Spinal cord (tissue), 9 donors: ENCODE measurements at regions not wholly inside any gene's neighbourhood (a gene's known extent, or its start where the extent isn't known, plus 50 kb on each side); places are given as distances from the start of the nearest gene placed in this dataset.
"Not testable (repeated sequence)": the region's sequence is repeated elsewhere in the genome, so short reads cannot be mapped to it uniquely, and the experiment has no call there.

Source experiments
- DNase-seq, 6 donors: peaks; one replicate each; pipeline versions ENCODE4 v3.0.0 to v3.0.0-alpha.2; 2013 to 2015; ENCODE audit warnings: low spot score in 6 of 6, low read depth in 4 of 6
- H3K27ac ChIP-seq: one replicate; pipeline ENCODE4 v1.5.1; 2013; ENCODE audit warnings: low read depth, low read length, control low read depth
- H3K27me3 ChIP-seq: one replicate; pipeline ENCODE4 v1.6.1; 2013; ENCODE audit warnings: low read length; ENCODE audit not compliant: control insufficient read depth, insufficient read depth
- H3K36me3 ChIP-seq: one replicate; pipeline ENCODE4 v1.6.1; 2013; ENCODE audit warnings: low read length; ENCODE audit not compliant: control insufficient read depth, insufficient read depth
- H3K4me1 ChIP-seq: one replicate; pipeline ENCODE4 v1.6.1; 2013; ENCODE audit warnings: low read length; ENCODE audit not compliant: control insufficient read depth, insufficient read depth
- H3K4me3 ChIP-seq: one replicate; pipeline ENCODE4 v1.5.1; 2013; ENCODE audit warnings: low read depth, low read length, control low read depth
- H3K9me3 ChIP-seq: one replicate; pipeline ENCODE4 v1.6.1; 2013; ENCODE audit warnings: low read length; ENCODE audit not compliant: control insufficient read depth, insufficient read depth
- WGBS: methylation state at CpG from one replicate; pipeline ENCODE4 v1.1.5; 2013; ENCODE audit warnings: missing lambda C conversion rate; ENCODE audit not compliant: insufficient coverage; 5-methylcytosine and 5-hydroxymethylcytosine counted together
- donor health status: healthy.

DNA sequence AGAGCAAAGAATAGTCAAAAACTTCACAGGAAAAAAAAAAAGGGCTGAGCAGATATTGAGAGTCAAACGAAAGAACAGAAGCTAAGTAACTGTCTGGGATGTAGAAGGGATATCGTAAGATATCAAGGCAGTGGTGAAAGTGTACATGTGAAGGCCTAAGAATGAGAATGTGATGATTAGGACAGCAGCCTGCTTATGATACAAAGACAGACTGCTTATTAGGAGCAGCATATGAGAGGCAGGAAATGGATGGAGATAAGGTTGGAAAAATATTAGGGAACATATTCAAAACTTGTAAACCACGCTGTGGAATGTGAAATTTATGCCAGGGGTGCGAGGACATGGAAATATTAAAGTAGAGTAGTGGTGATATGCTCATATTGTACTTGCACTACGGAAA lies 133.1 kb upstream of the FAM174A start:
- WGBS: 74% methylated on average over 5 of the region's 5 CpGs
- DNase-seq: no peak
- H3K4me3 ChIP-seq: no peak overlapping the region

DNA sequence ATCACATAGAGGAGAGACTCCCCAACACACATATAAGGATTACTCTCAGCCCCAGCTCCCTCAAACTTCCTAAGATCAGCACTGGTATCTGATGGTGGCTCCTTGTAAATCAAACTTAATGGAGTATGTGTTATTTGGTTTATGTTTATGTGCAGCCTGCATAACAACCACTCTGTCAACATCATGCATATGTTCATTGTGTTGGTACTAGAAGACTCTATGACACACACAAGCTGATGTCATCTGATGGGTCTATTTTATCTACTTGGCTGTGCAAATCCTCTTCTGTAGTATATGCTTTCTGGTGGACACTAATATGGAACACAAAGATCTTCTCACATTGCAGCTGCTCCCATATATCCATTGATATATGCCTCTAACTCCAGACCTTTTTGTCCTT lies 134.0 kb upstream of the FAM174A start:
- Histone ChIP-seq H3K36me3 (no peaks in the 10 kb centered on the region), H3K9me3 (no peaks in the 10 kb centered on the region), H3K4me1 (no peaks in the 10 kb centered on the region), H3K27me3 (no peaks in the 10 kb centered on the region), H3K27ac (no peak overlapping the region), H3K4me3 (no peak overlapping the region)
- DNase-seq: no peak

More for the DNA sequence above, 133.1 kb upstream of the FAM174A start:
- Histone ChIP-seq H3K27me3 (no peaks in the 10 kb centered on the region), H3K9me3 (no peaks in the 10 kb centered on the region), H3K4me1 (no peaks in the 10 kb centered on the region), H3K36me3 (no peaks in the 10 kb centered on the region), H3K27ac (no peak overlapping the region)

DNA sequence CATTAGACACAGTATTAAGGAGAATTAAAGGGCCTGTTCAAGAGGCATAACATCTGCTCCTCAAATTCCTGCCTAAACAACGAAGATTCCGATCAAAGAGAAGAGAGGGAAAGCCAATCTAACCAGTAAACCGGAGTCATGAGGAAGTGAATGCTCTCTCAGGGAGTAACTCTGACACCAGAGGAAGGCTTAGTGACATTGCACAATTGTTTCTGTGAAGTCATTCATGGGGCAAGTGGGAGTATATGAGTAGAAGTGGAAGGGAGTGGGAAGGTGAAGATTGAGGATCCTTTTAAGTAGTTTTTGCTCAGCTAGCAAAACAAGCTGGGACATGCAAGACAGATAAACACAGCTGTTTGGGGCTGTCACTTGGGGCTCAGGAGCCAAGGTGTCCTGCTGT lies 136.4 kb upstream of the FAM174A start:
- WGBS: no CpG with 5 or more reads among the region's 3 CpGs
- not testable (repeated sequence) for H3K27me3 ChIP-seq, H3K4me3 ChIP-seq, H3K9me3 ChIP-seq, DNase-seq, H3K27ac ChIP-seq, H3K4me1 ChIP-seq, H3K36me3 ChIP-seq

DNA sequence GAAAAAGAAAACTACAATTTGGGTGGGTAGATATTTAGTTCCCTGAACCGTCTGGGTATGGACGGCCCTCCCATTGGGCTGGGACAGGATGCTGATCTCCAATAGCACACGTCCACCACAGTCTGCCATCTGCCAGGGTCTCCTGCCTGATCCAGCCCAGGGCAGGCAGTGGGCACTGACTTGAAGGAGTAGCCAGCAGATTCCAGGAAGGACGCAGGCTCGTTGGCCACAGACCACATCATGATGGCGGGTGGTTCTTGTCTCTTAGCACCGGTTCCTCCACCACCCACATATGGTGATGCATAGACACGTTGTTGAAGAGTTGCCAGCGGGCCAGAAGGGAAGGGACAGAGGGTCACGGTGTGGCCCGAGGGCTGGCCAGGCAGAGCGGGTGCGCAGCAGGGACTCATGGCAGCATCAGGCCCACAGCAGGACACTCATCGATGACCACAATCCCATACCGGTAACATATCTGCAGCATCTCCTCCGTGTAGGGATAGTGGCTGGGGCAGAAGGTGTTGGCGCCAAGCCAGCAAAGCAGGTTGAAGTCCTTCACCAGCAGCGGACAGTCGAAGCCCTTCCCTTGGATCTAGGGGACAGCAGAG lies 155.8 kb upstream of the FAM174A start:
- not testable (repeated sequence) for H3K4me3 ChIP-seq, H3K4me1 ChIP-seq, H3K27me3 ChIP-seq, H3K36me3 ChIP-seq, DNase-seq, H3K9me3 ChIP-seq, H3K27ac ChIP-seq
- WGBS: 88% methylated on average over 2 of the region's 19 CpGs

DNA sequence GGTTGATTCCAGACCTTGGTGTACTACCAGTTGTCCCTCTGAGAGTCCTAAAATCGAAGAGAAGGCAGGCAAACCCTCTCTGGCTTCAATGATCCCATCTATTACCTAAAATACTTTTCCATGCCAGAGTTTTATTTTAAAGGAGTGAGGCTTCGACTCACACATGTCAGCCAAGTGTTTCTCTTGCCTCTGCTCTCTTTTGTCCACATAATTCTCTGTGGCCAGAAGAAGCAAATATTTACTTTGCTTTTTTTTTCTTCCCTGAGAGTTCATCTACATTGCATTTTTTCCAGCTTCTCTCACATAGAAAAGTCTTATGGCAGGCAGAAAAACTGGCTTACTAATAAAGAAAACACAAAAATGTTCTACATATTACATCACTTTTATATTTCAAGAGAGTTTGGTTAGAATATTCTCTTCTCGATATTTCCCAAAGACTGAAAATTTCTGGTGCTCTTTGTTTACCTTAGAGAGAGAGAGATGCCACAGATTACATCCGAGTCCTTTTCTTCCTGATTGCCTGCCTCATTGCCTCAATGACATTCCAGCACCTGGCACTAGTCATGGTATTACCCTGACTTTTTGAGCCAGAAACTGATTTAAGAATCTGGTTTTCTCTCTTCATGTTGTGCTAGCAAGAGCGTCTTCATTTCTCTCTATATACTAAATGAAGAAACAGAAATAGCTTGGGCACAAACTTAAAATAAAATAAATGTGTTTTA lies 170.3 kb upstream of the FAM174A start:
- H3K9me3 ChIP-seq, H3K36me3 ChIP-seq, H3K27ac ChIP-seq, H3K4me3 ChIP-seq, H3K4me1 ChIP-seq, H3K27me3 ChIP-seq: not testable (repeated sequence)
- 40% methylated on average over 1 of the region's 5 CpGs for WGBS
- peak in 1 of 6 donors; percentile 2 for DNase-seq

DNA sequence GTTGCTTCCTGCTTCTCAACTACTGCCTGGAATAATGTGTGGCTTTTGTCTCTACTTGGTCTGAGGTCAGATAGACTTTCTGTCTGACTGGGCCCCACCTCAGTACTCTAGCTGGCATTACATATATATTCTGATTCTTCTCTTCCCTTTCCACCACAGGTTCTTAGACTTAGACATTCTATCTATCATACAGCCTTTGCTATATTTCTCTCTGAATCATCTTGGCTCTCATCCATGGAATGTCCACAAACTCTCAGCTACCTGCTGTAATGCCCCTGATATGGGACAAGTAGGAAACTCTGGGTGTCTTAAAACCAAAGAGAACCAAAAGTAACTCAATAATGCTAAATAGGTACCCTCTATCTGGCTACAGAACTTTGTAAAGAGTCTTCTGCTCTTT lies 170.8 kb upstream of the FAM174A start:
- DNase-seq, H3K9me3 ChIP-seq, H3K27me3 ChIP-seq, H3K4me3 ChIP-seq, H3K36me3 ChIP-seq, H3K27ac ChIP-seq, H3K4me1 ChIP-seq: not testable (repeated sequence)

DNA sequence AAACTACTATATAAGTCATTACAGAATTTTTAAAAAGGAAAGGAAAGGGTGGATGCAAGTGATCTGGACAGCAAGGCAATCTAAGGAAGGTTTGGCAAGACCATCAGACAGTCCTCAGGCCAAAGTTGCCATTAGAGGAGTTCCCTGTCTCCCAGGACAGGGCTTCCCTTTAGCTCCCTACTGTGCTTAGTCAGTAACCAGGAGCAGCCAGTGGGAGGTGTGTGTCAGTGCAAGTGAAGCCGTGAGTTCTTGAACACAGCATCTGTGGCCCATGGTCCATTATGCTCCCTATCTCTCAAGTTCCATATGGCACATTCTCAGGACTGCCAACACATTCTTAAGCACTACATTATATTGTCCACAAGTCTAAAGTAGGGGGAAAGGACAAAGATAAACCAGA lies 175.2 kb upstream of the FAM174A start:
- not testable (repeated sequence) for H3K36me3 ChIP-seq, H3K27ac ChIP-seq, H3K4me1 ChIP-seq, H3K27me3 ChIP-seq, DNase-seq, H3K4me3 ChIP-seq, H3K9me3 ChIP-seq
- no CpG with 5 or more reads among the region's 1 CpG for WGBS

DNA sequence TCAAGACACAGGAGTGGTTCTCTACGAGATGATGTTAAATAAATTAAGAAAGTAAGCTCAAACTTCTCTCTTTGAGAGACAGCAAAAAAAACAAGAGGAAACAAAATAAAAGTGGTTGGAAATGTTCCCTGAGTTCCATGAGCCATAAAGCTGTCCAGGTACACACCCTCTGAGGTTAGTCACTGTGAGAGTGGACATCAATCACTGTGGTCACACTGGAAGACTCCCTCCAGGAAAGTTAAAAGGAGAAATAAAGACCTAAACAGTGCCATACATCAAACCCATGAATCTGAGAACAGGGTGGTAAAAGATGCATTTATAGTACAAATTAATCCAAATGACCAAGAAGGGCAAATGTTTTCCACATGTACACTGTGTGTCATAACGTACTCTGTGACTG lies 188.9 kb upstream of the FAM174A start:
- not testable (repeated sequence) for H3K9me3 ChIP-seq, H3K27ac ChIP-seq, DNase-seq, H3K27me3 ChIP-seq, H3K4me3 ChIP-seq, H3K36me3 ChIP-seq, H3K4me1 ChIP-seq
- no CpG with 5 or more reads among the region's 2 CpGs for WGBS

DNA sequence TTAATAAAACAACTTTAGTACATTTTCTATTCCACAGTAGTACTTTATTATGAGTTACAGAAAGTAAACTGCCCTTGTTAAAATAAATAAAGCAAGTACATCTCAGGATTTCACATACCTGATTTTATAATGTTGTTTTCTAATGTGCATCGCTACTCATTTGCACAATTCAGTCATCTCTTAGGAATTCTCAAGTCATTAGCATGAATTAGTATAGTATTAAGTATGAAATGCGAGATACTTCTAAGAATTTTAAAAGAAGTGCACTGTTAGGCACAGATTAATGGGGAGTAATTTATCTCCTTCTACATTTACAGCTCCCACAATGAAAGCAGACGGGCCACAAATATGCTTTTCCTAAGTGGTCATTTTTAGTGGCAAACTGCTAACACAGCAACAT lies 193.7 kb upstream of the FAM174A start:
- not testable (repeated sequence) for H3K27me3 ChIP-seq, H3K9me3 ChIP-seq, DNase-seq, H3K27ac ChIP-seq, H3K36me3 ChIP-seq, H3K4me1 ChIP-seq, H3K4me3 ChIP-seq
- WGBS: no CpG with 5 or more reads among the region's 3 CpGs

DNA sequence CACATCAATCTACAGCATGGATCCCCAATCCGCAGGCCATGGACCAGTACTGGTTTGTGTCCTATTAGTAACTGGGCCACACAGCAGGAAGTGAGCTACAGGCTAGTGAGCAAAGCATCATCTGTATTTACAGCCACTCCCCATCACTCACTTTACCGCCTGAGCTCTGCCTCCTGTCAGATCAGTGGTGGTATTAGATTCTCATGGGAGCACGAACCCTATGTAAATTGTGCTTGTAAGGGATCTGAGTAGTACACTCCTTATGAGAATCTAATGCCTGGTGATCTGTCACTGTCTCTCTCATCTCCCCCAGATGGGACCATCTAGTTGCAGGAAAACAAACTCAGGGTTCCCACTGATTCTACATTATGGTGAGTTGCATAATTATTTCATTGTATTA lies 212.7 kb upstream of the FAM174A start:
- Histone ChIP-seq H3K4me3 (no peak overlapping the region), H3K4me1 (no peaks in the 10 kb centered on the region), H3K27ac (no peak overlapping the region), H3K9me3 (no peaks in the 10 kb centered on the region), H3K36me3 (no peaks in the 10 kb centered on the region), H3K27me3 (no peaks in the 10 kb centered on the region)
- 100% methylated on average over 1 of the region's 3 CpGs for whole genome bisulfite sequencing
- DNase-seq: no peak
